ENCODE measurements at regions not wholly inside any gene's neighbourhood (a gene's known extent, or its start where the extent isn't known, plus 50 kb on each side); places are given as distances from the start of the nearest gene placed in this dataset.
"Not testable (repeated sequence)": the region's sequence is repeated elsewhere in the genome, so short reads cannot be mapped to it uniquely, and the experiment has no call there.

DNA sequence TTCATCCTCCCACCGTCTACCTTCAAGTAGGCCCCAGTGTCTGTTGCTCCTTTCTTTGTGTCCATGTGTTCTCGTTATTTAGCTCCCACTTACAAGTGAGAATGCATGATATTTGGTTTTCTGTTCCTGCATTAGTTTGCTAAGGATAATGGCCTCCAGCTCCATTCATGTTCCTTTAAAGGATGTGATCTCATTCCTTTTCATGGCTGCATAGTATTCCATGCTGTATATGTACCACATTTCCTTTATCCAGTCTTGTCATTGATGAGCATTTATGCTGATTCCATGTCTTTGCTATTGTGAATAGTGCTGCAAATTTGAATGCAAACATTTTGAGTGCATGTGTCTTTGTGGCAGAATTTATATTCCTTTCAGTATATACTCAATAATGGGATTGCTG, 259.6 kb upstream of the PELI2 start:
- H3K27me3 ChIP-seq: no peaks in the 10 kb centered on the region
- TF ChIP-seq, protein P1, sequence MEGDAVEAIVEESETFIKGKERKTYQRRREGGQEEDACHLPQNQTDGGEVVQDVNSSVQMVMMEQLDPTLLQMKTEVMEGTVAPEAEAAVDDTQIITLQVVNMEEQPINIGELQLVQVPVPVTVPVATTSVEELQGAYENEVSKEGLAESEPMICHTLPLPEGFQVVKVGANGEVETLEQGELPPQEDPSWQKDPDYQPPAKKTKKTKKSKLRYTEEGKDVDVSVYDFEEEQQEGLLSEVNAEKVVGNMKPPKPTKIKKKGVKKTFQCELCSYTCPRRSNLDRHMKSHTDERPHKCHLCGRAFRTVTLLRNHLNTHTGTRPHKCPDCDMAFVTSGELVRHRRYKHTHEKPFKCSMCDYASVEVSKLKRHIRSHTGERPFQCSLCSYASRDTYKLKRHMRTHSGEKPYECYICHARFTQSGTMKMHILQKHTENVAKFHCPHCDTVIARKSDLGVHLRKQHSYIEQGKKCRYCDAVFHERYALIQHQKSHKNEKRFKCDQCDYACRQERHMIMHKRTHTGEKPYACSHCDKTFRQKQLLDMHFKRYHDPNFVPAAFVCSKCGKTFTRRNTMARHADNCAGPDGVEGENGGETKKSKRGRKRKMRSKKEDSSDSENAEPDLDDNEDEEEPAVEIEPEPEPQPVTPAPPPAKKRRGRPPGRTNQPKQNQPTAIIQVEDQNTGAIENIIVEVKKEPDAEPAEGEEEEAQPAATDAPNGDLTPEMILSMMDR (IDR thresholded peaks at IDR 0.05): no peak
- intact Hi-C loops (cut with DNase I): no loop called here
- DNase-seq (ENCODE audit: low spot score in 2 of 2): no peak
- peaks cover 3 to 24% of the 10 kb centered on the region in 2 donors for H3K9me3 ChIP-seq
- H3K4me1 ChIP-seq: no peaks in the 10 kb centered on the region
- H3K36me3 ChIP-seq: no peaks in the 10 kb centered on the region
- no peak overlapping the region for H3K4me3 ChIP-seq
- no peak overlapping the region for H3K27ac ChIP-seq

DNA sequence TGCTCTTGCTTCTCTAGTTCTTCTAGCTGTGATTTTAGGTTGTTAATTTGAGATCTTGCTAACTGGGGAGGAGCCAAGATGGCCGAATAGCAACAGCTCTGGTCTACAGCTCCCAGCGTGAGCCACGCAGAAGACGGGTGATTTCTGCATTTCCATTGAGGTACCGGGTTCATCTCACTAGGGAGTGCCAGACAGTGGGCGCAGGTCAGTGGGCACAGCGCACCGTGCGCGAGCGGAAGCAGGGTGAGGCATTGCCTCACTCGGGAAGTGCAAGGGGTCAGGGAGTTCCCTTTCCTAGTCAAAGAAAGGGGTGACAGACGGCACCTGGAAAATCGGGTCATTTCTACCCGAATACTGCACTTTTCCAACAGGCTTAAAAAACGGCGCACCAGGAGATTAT, 256.6 kb upstream of the PELI2 start:
- DNase-seq (ENCODE audit: low spot score in 2 of 2); H3K4me3 ChIP-seq; H3K4me1 ChIP-seq; intact Hi-C loops (cut with DNase I); H3K36me3 ChIP-seq; H3K27me3 ChIP-seq; H3K27ac ChIP-seq: not testable (repeated sequence)
- H3K9me3 ChIP-seq: peaks cover 3 to 36% of the 10 kb centered on the region in 2 donors

DNA sequence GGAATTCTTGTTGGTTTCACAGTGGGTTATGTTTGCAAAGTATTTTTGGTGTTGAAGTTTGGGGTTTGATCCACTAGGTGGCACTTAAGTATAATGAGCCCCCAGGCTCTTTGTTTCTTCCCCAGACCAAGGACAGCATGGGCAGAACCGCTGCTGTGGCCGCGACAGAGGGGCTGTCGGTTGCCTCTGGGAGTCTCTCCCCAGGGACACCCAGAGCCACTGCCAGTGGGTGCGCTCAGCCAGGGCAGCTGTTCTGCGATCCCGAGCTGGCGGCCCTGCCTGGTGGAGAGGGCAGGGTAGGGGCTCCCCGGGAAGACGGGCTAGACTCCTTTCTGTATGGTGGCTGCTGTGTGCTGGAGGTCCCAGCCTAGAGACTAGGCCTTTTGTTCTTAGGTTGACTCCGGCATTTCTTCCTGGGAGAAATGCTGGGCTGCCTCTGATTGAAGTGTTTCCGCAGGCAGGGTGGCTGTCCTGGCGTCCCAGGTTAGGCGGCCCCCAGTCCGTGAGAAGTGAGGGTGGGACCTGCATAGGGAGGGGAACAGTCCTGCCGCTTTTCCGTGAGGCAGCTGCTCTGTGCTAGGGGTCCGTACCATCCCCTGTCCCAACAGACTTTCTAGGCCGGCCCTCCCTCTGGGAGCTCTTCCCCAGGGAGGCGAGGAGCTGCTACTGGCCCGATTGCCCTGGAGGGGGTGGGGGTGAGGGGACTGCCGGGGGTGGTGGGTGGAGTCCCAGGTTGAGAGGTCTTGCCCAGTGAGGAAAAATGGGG, 253.1 kb upstream of the PELI2 start:
- TF ChIP-seq, protein P1 (IDR thresholded peaks at IDR 0.05): no peak

DNA sequence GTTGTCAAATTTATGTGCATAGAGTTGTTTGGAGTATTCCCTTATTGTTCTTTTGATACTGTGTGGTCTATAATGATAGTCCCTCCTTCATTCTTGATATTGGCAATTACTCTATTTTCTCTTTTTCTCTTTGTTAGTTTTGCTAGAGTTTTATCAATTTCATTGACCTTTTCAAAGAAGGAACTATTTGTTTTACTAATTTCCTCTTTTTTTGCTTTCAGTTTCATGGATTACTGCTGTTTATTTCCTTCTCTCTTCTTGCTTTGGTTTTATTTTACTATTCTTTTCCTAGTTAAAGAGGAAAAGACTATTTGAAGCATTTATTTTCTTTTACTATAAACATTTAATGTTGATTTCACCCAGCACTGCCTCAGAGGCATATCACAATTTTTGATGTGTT, 250.9 kb upstream of the PELI2 start:
- Histone ChIP-seq H3K36me3 (no peaks in the 10 kb centered on the region), H3K4me3 (no peak overlapping the region), H3K9me3 (peaks cover 0 to 13% of the 10 kb centered on the region in 2 donors), H3K4me1 (no peaks in the 10 kb centered on the region), H3K27me3 (no peaks in the 10 kb centered on the region), H3K27ac (no peak overlapping the region)
- TF ChIP-seq, protein P1 (IDR thresholded peaks at IDR 0.05): no peak
- no peak for DNase-seq (ENCODE audit: low spot score in 2 of 2)
- intact Hi-C loops (cut with DNase I): no loop called here

More for the DNA sequence above, 253.1 kb upstream of the PELI2 start:
- Histone ChIP-seq H3K4me3 (no peak overlapping the region), H3K27ac (no peak overlapping the region), H3K9me3 (peaks cover 3 to 27% of the 10 kb centered on the region in 2 donors), H3K36me3 (no peaks in the 10 kb centered on the region), H3K27me3 (no peaks in the 10 kb centered on the region), H3K4me1 (no peaks in the 10 kb centered on the region)
- DNase-seq (ENCODE audit: low spot score in 2 of 2): no peak
- intact Hi-C loops (cut with DNase I): no loop called here

DNA sequence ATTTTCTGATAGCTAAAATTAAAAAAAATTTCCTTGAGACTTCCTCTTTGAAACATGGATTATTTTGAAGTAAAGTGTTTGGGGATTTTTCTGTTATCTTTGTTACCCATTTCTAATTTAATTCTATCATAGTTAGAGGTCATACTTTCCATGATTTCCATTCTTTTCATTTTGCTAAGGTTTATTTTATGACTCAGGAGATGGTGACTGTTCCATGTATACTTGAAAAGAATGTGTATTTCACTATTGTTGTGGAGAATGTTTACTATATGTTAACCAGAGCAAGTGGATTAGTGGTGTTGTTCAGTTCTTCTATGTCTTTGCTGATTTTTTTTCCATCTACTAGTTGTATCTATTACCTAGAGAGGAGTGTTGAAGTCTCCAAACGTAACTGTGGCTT, 250.5 kb upstream of the PELI2 start:
- DNase-seq (ENCODE audit: low spot score in 2 of 2): no peak
- Histone ChIP-seq H3K9me3 (peaks cover 0 to 13% of the 10 kb centered on the region in 2 donors), H3K4me3 (no peak overlapping the region), H3K4me1 (no peaks in the 10 kb centered on the region), H3K27me3 (no peaks in the 10 kb centered on the region), H3K27ac (no peak overlapping the region), H3K36me3 (no peaks in the 10 kb centered on the region)
- TF ChIP-seq, protein P1 (IDR thresholded peaks at IDR 0.05): no peak
- intact Hi-C loops (cut with DNase I): no loop called here

DNA sequence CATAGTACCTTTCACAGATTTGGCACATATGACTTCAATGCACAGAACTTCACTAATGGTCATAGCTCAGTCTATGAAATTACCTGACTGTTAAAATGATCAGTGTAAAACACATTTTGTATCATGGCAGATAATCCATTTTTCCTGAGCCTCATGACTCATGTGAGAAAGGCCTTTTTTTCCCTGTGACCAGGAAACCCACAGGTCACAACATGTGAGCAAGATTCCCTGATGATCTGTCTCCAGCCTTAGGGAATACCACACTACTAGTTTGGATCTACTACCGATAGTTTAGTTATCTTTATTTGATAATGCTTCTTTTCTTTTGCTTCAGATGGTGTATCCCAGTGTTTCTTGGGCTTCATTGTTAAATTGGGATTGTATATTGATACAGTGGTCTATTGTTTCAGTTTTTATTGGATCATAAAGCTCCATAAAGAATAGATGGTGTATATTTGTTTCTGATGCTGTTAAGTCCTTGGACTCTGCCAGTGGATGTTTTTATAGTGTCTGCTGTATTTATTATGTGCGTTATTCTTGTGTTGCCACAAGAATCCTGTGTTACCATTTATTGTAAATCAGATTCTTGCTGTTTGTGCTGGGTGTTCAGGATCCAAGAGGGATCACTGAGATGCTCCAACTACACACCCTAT, 248.7 kb upstream of the PELI2 start:
- Histone ChIP-seq H3K9me3 (peaks cover 0 to 4% of the 10 kb centered on the region in 2 donors), H3K4me3 (no peak overlapping the region), H3K36me3 (no peaks in the 10 kb centered on the region), H3K27me3 (no peaks in the 10 kb centered on the region), H3K27ac (no peak overlapping the region), H3K4me1 (no peaks in the 10 kb centered on the region)
- TF ChIP-seq, protein P1 (IDR thresholded peaks at IDR 0.05): no peak
- DNase-seq (ENCODE audit: low spot score in 2 of 2): no peak
- intact Hi-C loops (cut with DNase I): no loop called here

All from ascending aorta (tissue), 2 donors.